A549 (cell line): ENCODE measurements at regions not wholly inside any gene's neighbourhood (a gene's known extent, or its start where the extent isn't known, plus 50 kb on each side); places are given as distances from the start of the nearest gene placed in this dataset.

Experiments
- CTCF ChIP-seq: fragments of >200 bp; sonication (Bioruptor Twin); formaldehyde crosslinking; IDR thresholded peaks from 3 replicates; pipeline ENCODE4 v1.5.1; 2016
- POLR2A ChIP-seq: IDR thresholded peaks from 2 replicates; pipeline ENCODE4 v1.6.1; 2012; ENCODE audit warnings: mild to moderate bottlenecking, low read length
- RAD21 ChIP-seq, 2 experiments: fragments of >200 bp in 1 of 2; sonication (Bioruptor Twin) in 1 of 2; formaldehyde crosslinking in 1 of 2; IDR thresholded peaks in 1 of 2; conservative IDR thresholded peaks in 1 of 2; 2 replicates in 1 of 2; 3 replicates in 1 of 2; pipeline ENCODE4 v1.6.1; 2012 to 2018; ENCODE audit warnings: inconsistent platforms in 1 of 2
- SREBF2 ChIP-seq: fragments of 450-650 bp; IDR thresholded peaks from 2 replicates; pipeline ENCODE4 v1.6.1; 2014; ENCODE audit warnings: mild to moderate bottlenecking, moderate library complexity
- TF ChIP-seq, protein P1 (sequence below): IDR thresholded peaks from 2 replicates; pipeline ENCODE4 v1.6.1; 2012

- TF ChIP-seq CTCF (no peak), POLR2A (no peak), SREBF2 (no peak), RAD21 (conservative IDR thresholded peaks at IDR 0.05 in 1 of 2, IDR thresholded peaks at IDR 0.05 in 1 of 2) (no peak)
- TF ChIP-seq, protein P1, sequence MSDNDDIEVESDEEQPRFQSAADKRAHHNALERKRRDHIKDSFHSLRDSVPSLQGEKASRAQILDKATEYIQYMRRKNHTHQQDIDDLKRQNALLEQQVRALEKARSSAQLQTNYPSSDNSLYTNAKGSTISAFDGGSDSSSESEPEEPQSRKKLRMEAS: no peak
These were observed 86.7 kb upstream of the IKZF1 start for GRCh38 chr7:50217821-50218281.
